LNCaP clone FGC (cell line): ENCODE measurements at regions not wholly inside any gene's neighbourhood (a gene's known extent, or its start where the extent isn't known, plus 50 kb on each side); places are given as distances from the start of the nearest gene placed in this dataset.
"Not testable (repeated sequence)": the region's sequence is repeated elsewhere in the genome, so short reads cannot be mapped to it uniquely, and the experiment has no call there.

Source experiments
- DNase-seq: peaks from one replicate; pipeline ENCODE4 v3.0.0-alpha.2; 2011; ENCODE audit warnings: low read depth
- H3K4me3 ChIP-seq: 2 replicates; pipeline ENCODE4 v1.5.1; 2011; ENCODE audit warnings: mild to moderate bottlenecking, low read depth, low read length, control low read depth
- TF ChIP-seq, protein P1 (sequence below): IDR thresholded peaks from 2 replicates; pipeline ENCODE4 v1.5.1; 2012; ENCODE audit warnings: mild to moderate bottlenecking; ENCODE audit not compliant: control insufficient read depth, insufficient read depth; ENCODE audit errors: extremely low read depth

DNA sequence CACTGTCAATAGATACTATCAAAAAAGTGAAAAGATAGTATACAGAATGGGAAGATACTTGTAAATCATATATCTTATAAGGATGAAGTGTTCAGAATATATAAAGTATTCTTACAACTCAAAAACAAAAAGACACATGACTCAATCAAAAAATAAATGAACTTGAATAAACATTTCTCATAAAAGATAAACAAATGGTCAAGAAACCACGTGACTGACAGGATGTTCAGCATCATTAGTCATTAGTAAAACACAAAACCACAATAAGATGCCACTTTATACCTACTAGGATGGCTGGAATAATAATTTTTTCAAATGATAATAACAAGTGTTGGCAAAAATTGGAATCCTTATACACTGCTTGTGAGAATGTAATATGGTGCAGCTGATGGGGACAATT lies 729.1 kb upstream of the HS3ST5 start:
- TF ChIP-seq, protein P1, sequence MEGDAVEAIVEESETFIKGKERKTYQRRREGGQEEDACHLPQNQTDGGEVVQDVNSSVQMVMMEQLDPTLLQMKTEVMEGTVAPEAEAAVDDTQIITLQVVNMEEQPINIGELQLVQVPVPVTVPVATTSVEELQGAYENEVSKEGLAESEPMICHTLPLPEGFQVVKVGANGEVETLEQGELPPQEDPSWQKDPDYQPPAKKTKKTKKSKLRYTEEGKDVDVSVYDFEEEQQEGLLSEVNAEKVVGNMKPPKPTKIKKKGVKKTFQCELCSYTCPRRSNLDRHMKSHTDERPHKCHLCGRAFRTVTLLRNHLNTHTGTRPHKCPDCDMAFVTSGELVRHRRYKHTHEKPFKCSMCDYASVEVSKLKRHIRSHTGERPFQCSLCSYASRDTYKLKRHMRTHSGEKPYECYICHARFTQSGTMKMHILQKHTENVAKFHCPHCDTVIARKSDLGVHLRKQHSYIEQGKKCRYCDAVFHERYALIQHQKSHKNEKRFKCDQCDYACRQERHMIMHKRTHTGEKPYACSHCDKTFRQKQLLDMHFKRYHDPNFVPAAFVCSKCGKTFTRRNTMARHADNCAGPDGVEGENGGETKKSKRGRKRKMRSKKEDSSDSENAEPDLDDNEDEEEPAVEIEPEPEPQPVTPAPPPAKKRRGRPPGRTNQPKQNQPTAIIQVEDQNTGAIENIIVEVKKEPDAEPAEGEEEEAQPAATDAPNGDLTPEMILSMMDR: no peak
- H3K4me3 ChIP-seq: no peak overlapping the region
- no peak for DNase-seq

DNA sequence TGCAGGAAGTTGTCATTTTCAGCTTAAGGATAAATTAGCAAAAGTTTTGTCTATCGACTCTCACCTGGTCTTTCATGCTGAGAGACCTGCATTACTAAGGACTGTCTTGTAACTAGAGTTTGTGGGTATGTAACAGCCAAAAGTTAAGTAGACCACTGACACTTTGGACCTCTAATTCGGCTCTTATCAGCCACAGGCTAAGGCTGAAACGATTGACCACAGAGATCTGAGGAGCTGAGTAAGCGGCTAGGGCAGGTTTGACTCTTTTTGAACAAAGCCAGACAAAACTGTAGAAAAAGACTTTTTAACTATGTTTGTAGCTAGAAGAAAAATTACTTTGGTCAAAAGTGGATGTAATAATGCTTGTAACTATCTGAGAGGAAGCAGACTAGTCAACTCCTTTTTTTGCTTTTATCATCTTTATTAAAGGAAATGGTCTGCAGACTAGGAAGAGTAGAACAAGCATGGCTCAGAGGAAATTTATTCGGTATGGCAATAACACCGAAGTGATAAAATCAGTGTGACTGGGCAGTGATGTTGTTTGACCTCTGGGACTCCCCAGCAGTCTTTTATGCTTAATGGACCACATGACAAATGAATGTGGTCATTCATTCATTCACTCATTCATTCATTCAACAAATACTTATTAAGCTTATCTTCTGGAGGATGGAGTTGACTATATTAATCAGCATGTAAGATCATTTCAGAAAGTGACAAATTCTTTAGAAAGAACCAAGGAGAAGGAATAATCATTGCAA lies 725.0 kb upstream of the HS3ST5 start:
- no peak overlapping the region for H3K4me3 ChIP-seq
- TF ChIP-seq, protein P1: no peak
- DNase-seq: no peak

DNA sequence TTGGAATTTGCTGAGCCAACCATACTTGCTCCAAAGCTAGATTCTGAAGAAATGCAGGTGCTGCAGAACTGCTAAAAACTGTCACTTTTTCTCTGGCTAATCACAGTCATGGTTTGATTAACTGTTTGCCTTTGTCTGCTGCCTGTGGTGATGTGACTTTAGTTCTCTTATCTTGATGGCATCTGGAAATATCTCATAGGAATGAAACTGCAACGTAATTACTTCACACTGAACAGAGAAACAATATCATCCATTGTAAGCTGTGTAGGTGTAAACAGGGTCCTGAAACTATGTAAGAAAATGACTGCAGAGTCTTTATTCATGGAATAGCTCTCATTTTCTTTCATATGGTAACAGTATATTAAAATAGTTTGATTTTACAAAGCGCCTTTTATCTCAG lies 721.9 kb upstream of the HS3ST5 start:
- TF ChIP-seq, protein P1: no peak
- no peak for DNase-seq
- H3K4me3 ChIP-seq: no peak overlapping the region

DNA sequence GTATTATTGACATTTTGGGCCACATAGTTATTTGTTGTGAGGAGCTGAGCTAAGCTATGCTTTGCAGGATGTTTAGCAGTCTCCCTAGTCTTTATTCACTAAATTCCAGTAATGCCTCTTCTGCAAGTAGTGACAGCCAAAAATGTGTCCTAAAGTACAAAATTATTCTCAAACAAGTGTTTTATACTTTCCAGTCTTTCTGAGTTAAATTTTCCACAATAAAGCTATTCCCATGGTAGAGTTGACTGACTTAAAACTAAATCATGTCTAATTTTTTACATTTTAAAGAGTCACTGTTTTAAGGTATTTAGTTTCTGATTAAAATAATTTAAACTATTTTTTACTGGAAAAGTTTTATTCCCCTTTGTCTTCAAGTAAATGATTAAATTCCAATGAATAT lies 717.8 kb upstream of the HS3ST5 start:
- no peak overlapping the region for H3K4me3 ChIP-seq
- no peak for DNase-seq

DNA sequence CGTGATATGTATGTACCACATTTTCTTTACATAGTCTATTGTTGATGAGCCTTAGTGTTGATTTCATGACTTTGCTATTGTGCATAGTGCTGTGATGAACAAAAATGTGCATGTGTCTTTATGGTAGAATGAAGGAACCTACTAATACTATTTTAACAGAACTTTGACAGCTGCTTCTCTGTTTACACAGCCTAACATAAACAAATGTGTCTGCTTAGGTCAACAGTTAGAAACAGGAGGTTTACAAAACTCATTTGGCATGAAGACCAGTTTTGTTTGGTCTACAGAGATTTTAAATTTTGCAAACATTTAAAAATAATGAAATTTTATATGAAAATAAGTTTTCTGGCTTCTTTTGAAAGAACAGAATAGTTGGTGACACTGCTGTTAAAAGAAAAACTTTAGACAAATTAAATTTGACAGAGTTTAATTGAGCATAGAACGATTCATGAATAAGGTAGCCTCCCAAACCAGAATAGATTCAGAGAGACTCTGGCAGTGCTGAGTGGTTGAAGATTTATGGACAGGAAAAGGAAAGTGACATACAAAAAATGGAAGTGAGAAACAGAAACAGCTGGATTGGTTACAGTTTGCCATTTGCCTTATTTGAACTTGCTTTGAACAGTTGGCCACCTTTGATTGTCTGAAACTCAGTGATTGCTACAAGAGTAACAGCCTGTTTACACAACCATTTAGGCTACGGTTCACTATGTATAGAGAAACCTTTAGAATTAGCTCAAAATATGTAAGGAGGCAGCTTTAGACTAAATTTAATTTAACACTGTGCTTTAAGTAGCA lies 715.8 kb upstream of the HS3ST5 start:
- H3K4me3 ChIP-seq: no peak overlapping the region
- DNase-seq: no peak
- TF ChIP-seq, protein P1: no peak

More for the DNA sequence above, 717.8 kb upstream of the HS3ST5 start:
- TF ChIP-seq, protein P1: no peak

DNA sequence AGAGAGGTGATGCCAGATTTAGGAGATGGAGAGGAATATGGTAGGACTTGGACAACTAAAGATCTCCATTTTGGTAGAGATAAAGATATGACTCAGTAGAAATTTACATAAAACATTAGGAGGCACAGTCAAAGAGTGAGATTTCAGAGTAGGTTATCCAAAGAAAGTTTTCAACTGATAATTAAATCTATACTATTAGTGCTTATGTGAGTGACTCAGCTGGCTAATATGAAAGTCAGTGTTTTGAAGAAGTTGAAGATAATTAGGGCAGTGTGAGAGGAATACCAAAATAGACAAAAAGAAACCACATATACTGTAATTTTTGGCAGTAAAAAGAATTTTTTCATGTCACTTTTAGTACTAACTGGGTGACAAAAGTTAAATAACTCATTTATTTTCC lies 712.8 kb upstream of the HS3ST5 start:
- H3K4me3 ChIP-seq: no peak overlapping the region
- TF ChIP-seq, protein P1: no peak
- no peak for DNase-seq

DNA sequence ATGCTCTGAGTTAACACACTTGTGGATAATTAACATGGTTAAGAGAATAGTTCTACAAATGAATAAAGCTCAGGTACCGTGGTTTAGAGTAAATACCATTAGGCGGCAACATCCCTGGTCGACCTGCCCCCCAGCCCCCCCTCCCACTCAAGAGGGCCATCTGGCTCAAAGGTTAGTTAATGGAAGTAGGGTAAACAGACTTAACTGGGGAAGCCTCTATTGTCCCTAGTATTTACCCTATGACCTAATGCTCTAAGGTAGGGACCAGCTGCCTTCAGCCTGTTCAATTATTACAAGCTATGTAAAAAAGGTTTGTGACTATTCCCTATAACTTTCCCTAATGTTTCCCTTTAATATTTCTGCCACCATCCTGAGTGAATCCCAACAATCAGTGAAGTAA lies 711.4 kb upstream of the HS3ST5 start:
- not testable (repeated sequence) for H3K4me3 ChIP-seq, DNase-seq
